Transverse colon (tissue), 3 donors: ENCODE measurements at regions not wholly inside any gene's neighbourhood (a gene's known extent, or its start where the extent isn't known, plus 50 kb on each side); places are given as distances from the start of the nearest gene placed in this dataset.

Experiments
- EP300 ChIP-seq: sonication (generic); formaldehyde crosslinking; IDR thresholded peaks from one replicate; pipeline ENCODE4 v1.6.1; 2017; ENCODE audit warnings: antibody characterized with exemption, low read depth
- POLR2A ChIP-seq: fragments of 450-650 bp; IDR thresholded peaks from one replicate; pipeline ENCODE4 v1.6.1; 2016; ENCODE audit warnings: antibody characterized with exemption, mild to moderate bottlenecking, moderate library complexity
- TF ChIP-seq, protein P1 (sequence below), 5 experiments: fragments of 200-600 bp in 3 of 5; fragments of 450-650 bp in 2 of 5; sonication (generic) in 3 of 5; IDR thresholded peaks; 1 replicate in 2 of 5; 2 replicates in 3 of 5; pipeline ENCODE4 v1.5.1; 2016 to 2017; ENCODE audit warnings: antibody characterized with exemption in 5 of 5, inconsistent platforms in 3 of 5, mild to moderate bottlenecking in 2 of 5, moderate library complexity in 1 of 5

DNA sequence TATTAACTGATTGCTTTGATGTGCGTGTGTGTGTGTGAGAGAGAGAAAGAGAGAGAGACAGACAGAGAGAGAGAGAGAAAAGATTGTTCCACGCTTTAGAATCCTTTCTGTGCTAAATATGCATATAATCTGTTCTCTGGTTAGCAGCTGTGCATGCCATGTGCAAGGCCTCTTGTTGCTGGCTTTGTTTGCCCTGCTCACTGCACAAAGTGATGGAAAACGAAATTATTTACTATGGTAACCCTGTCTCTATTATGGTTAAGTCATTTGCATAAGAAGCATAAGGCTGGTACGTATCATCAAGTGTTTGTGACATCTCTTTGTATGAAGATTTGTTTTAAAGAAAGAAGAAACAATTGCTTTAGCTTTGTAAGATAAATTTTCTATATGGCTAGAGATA is 190.2 kb upstream of the POF1B start:
- TF ChIP-seq, protein P1, sequence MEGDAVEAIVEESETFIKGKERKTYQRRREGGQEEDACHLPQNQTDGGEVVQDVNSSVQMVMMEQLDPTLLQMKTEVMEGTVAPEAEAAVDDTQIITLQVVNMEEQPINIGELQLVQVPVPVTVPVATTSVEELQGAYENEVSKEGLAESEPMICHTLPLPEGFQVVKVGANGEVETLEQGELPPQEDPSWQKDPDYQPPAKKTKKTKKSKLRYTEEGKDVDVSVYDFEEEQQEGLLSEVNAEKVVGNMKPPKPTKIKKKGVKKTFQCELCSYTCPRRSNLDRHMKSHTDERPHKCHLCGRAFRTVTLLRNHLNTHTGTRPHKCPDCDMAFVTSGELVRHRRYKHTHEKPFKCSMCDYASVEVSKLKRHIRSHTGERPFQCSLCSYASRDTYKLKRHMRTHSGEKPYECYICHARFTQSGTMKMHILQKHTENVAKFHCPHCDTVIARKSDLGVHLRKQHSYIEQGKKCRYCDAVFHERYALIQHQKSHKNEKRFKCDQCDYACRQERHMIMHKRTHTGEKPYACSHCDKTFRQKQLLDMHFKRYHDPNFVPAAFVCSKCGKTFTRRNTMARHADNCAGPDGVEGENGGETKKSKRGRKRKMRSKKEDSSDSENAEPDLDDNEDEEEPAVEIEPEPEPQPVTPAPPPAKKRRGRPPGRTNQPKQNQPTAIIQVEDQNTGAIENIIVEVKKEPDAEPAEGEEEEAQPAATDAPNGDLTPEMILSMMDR (IDR thresholded peaks at IDR 0.05): no peak
- TF ChIP-seq EP300 (no peak), POLR2A (no peak)
